ENCODE measurements at regions not wholly inside any gene's neighbourhood (a gene's known extent, or its start where the extent isn't known, plus 50 kb on each side); places are given as distances from the start of the nearest gene placed in this dataset.

DNA sequence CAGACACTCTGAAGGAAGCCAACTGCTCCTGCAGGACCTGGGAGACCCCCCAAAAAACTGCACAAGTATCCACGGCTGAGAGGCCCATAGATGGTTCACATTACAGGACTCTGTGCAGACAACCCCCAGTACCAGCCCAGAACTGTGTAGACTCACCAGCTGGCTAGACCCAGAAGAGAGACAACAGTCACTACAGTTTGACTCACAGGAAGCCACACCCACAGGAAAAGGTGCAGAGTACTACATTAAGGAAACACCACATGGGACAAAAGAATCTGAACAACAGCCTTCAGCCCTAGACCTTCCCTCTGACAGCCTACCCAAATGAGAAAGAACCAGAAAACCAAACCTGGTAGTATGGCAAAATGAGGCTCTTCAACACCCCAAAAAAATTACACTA lies 281.2 kb upstream of the RGMB start:
- TF ChIP-seq CTCF (IDR thresholded peaks at IDR 0.05) = no peak
- TF ChIP-seq POLR2A (IDR thresholded peaks at IDR 0.05) = no peak
